IMR-90 (cell line): ENCODE measurements at regions not wholly inside any gene's neighbourhood (a gene's known extent, or its start where the extent isn't known, plus 50 kb on each side); places are given as distances from the start of the nearest gene placed in this dataset.

Source experiments
- ATAC-seq: fragments of 200-7000 bp; cut with Tn5 transposase; 2 replicates; pipeline ENCODE4 v1.9.1; 2020; ENCODE audit warnings: low read depth, mild to moderate bottlenecking, moderate library complexity
- BruUV-seq: library from RNA; stranded (reverse); fragments of 400-500 nt; replicated peaks from 2 replicates; lab custom pipeline; 2021; lab: Mats Ljungman, UMichigan
- CTCF ChIA-PET: fragments of 300-600 bp; formaldehyde crosslinking; extraction: SDS; loops from one replicate; lab custom pipeline; 2021; ENCODE audit warnings: antibody characterized with exemption; lab: Yijun Ruan, JAX
- POLR2A ChIA-PET: fragments of 300-600 bp; sonication (Branson Sonifier 250); formaldehyde crosslinking; loops from one replicate; lab custom pipeline; 2022; ENCODE audit warnings: antibody characterized with exemption; ENCODE audit not compliant: unreplicated experiment; lab: Charles Lee
- DNase-seq: peaks from one replicate; pipeline ENCODE4 v3.0.0; 2013
- H2AFZ ChIP-seq: replicated peaks from 2 replicates; pipeline ENCODE3; 2013; ENCODE audit warnings: low read length, mild to moderate bottlenecking; ENCODE audit not compliant: poor library complexity
- H2AK5ac ChIP-seq: 2 replicates; pipeline ENCODE4 v1.6.1; 2013; ENCODE audit warnings: low read depth, low read length, inconsistent platforms
- H2AK9ac ChIP-seq: replicated peaks from 2 replicates; pipeline ENCODE3; 2013; ENCODE audit warnings: mild to moderate bottlenecking, low read depth, low read length, moderate library complexity; ENCODE audit not compliant: poor library complexity
- H2BK120ac ChIP-seq: 2 replicates; pipeline ENCODE4 v1.6.1; 2013; ENCODE audit warnings: low read depth, low read length, inconsistent platforms
- H2BK15ac ChIP-seq: 3 replicates; pipeline ENCODE4 v1.6.1; 2013; ENCODE audit warnings: low read depth, low read length, inconsistent platforms
- H2BK20ac ChIP-seq: 2 replicates; pipeline ENCODE4 v1.6.1; 2013; ENCODE audit warnings: low read depth, mild to moderate bottlenecking, inconsistent platforms, low read length, moderate library complexity
- H2BK5ac ChIP-seq: 2 replicates; pipeline ENCODE4 v1.6.1; 2013; ENCODE audit warnings: mild to moderate bottlenecking, low read depth, low read length, inconsistent platforms; ENCODE audit not compliant: poor library complexity, severe bottlenecking
- H3K14ac ChIP-seq: replicated peaks from 2 replicates; pipeline ENCODE4 v1.6.1; 2013; ENCODE audit warnings: low read depth, low read length, inconsistent platforms
- H3K18ac ChIP-seq: 2 replicates; pipeline ENCODE4 v1.6.1; 2013; ENCODE audit warnings: low read depth, low read length, control low read depth
- H3K23ac ChIP-seq: 2 replicates; pipeline ENCODE4 v1.6.1; 2013; ENCODE audit warnings: low read depth, low read length, inconsistent platforms
- H3K27ac ChIP-seq: 2 replicates; pipeline ENCODE4 v1.5.1; 2013; ENCODE audit warnings: mild to moderate bottlenecking, control low read depth, low read length; ENCODE audit not compliant: insufficient read depth
- H3K27me3 ChIP-seq: 2 replicates; pipeline ENCODE4 v1.6.1; 2013; ENCODE audit warnings: low read length; ENCODE audit not compliant: control insufficient read depth, insufficient read depth
- H3K36me3 ChIP-seq: 2 replicates; pipeline ENCODE4 v1.6.1; 2013; ENCODE audit warnings: low read length, mixed read lengths; ENCODE audit not compliant: control insufficient read depth, insufficient read depth
- H3K4ac ChIP-seq: 2 replicates; pipeline ENCODE4 v1.6.1; 2013; ENCODE audit warnings: low read depth, low read length, inconsistent platforms
- H3K4me1 ChIP-seq: 2 replicates; pipeline ENCODE4 v1.6.1; 2013; ENCODE audit warnings: low read length, mixed read lengths; ENCODE audit not compliant: control insufficient read depth, insufficient read depth
- H3K4me2 ChIP-seq: 2 replicates; pipeline ENCODE4 v1.6.1; 2013; ENCODE audit warnings: low read depth, mild to moderate bottlenecking, control low read depth, low read length, moderate library complexity
- H3K4me3 ChIP-seq: 2 replicates; pipeline ENCODE4 v1.5.1; 2013; ENCODE audit warnings: low read depth, mild to moderate bottlenecking, control low read depth, low read length, moderate library complexity; ENCODE audit not compliant: insufficient read depth
- H3K56ac ChIP-seq: 2 replicates; pipeline ENCODE4 v1.6.1; 2013; ENCODE audit warnings: low read length, inconsistent platforms; ENCODE audit not compliant: insufficient read depth; ENCODE audit errors: extremely low read depth
- H3K79me1 ChIP-seq, 2 experiments: 2 replicates each; pipeline ENCODE4 v1.6.1; 2013; ENCODE audit warnings: low read length in 2 of 2, inconsistent platforms in 1 of 2, low read depth in 1 of 2
- H3K9ac ChIP-seq: 2 replicates; pipeline ENCODE4 v1.6.1; 2013; ENCODE audit warnings: low read depth, low read length, control low read depth
- H3K9me1 ChIP-seq: 2 replicates; pipeline ENCODE4 v1.6.1; 2013; ENCODE audit warnings: low read length, inconsistent platforms; ENCODE audit not compliant: insufficient read depth
- H3K9me3 ChIP-seq: 2 replicates; pipeline ENCODE4 v1.6.1; 2013; ENCODE audit warnings: low read length; ENCODE audit not compliant: control insufficient read depth, insufficient read depth
- H4K20me1 ChIP-seq: 2 replicates; pipeline ENCODE4 v1.6.1; 2013; ENCODE audit warnings: low read length, inconsistent platforms; ENCODE audit not compliant: insufficient read depth
- H4K5ac ChIP-seq: 2 replicates; pipeline ENCODE4 v1.6.1; 2013; ENCODE audit warnings: mild to moderate bottlenecking, low read depth, low read length, control low read depth
- H4K8ac ChIP-seq, 2 experiments: 2 replicates each; pipeline ENCODE4 v1.6.1; 2013; ENCODE audit warnings: low read depth in 2 of 2, low read length in 2 of 2, control low read depth in 1 of 2, inconsistent platforms in 1 of 2
- H4K91ac ChIP-seq: 2 replicates; pipeline ENCODE4 v1.6.1; 2013; ENCODE audit warnings: low read depth, low read length, inconsistent platforms; ENCODE audit not compliant: insufficient read depth
- CHD1 ChIP-seq: IDR thresholded peaks from 2 replicates; pipeline ENCODE4 v1.6.1; 2012; ENCODE audit warnings: low read depth, low read length, improper control_type of control experiment
- NFE2L2 ChIP-seq: fragments of 150-350 bp; IDR thresholded peaks from 2 replicates; pipeline ENCODE4 v1.6.1; 2016; ENCODE audit warnings: low read depth, mild to moderate bottlenecking, low read length
- RFX5 ChIP-seq: IDR thresholded peaks from 2 replicates; pipeline ENCODE4 v1.8.0; 2012; ENCODE audit warnings: low read depth, mild to moderate bottlenecking, low read length, moderate library complexity
- SMC3 ChIP-seq: fragments of 150-350 bp; IDR thresholded peaks from 2 replicates; pipeline ENCODE4 v1.6.1; 2016; ENCODE audit warnings: low read depth, mild to moderate bottlenecking, antibody characterized with exemption, low read length, moderate library complexity
- WGBS, 2 experiments: methylation state at CpG; one replicate each; pipeline versions ENCODE4 v1.1.5 to v1.1.7; 2013; ENCODE audit warnings: missing lambda C conversion rate in 2 of 2; ENCODE audit not compliant: insufficient read length in 1 of 2; ENCODE audit errors: extremely low coverage in 2 of 2; 5-methylcytosine and 5-hydroxymethylcytosine counted together
- dilution Hi-C: fragments of 300-500 bp; cut with HindIII; formaldehyde crosslinking; loops from one replicate; pipeline ENCODE4 v1.14.3; 2018; ENCODE audit warnings: low sequenced_read_pairs; ENCODE audit not compliant: unreplicated experiment
- in situ Hi-C: fragments of 300-500 bp; cut with MboI; formaldehyde crosslinking; loops from 3 replicates; pipeline ENCODE4 v1.14.3; 2019; ENCODE audit warnings: low sequenced_read_pairs, inconsistent platforms, mixed read lengths
- intact Hi-C: fragments of 100-400 bp; cut with micrococcal nuclease; formaldehyde crosslinking; loops from 2 replicates; pipeline ENCODE4 v1.10.0; 2022

GRCh38 chr11:71118671-71119250, 133.6 kb downstream of the SHANK2 start:
- H2BK5ac ChIP-seq = no peak overlapping the region
- H3K9me3 ChIP-seq = no peaks in the 10 kb centered on the region
- POLR2A ChIA-PET = no interaction called here

More at GRCh38 chr11:71118671-71119250, 133.6 kb downstream of the SHANK2 start:
- Histone ChIP-seq H4K20me1 (no peaks in the 10 kb centered on the region; the same call in 1 of the 2 replicates), H3K9ac (no peak overlapping the region), H3K14ac (no peak overlapping the region), H2BK20ac (no peak overlapping the region), H2AFZ (no peak overlapping the region), H3K36me3 (0 out of 2 replicates have a peak, but pooled peaks cover 2% of the 10 kb centered on the region), H4K8ac (no peak overlapping the region), H3K56ac (no peak overlapping the region), H2AK9ac (no peak overlapping the region), H3K4me3 (no peak overlapping the region), H2BK120ac (no peak overlapping the region), H3K4me1 (no peaks in the 10 kb centered on the region; the same call in 1 of the 2 replicates), H4K91ac (no peak overlapping the region), H2BK15ac (no peak overlapping the region), H3K9me1 (no peaks in the 10 kb centered on the region), H4K5ac (no peak overlapping the region), H3K18ac (no peak overlapping the region), H3K23ac (no peak overlapping the region), H2AK5ac (no peak overlapping the region), H3K27me3 (no peaks in the 10 kb centered on the region), H3K79me1 (no peaks in the 10 kb centered on the region), H3K4ac (no peak overlapping the region), H3K4me2 (no peak overlapping the region), H3K27ac (no peak overlapping the region)
- no peak for ATAC-seq
- dilution Hi-C loops (no loop called here), intact Hi-C loops (loop anchor here (10.0 kb wide), 1 partner anchor 136 kb away; the partner anchor contains the start of gene SHANK2), in situ Hi-C loops (no loop called here)
- CTCF ChIA-PET = no interaction called here
- DNase-seq = no peak
- no TSS peak for BruUV-seq
- WGBS, 2 experiments = 76% methylated on average over 6 of the region's 20 CpGs; no CpG with 5 or more reads in 1 of the 2 experiments
- TF ChIP-seq NFE2L2 = no peak
- no peak for TF ChIP-seq CHD1
- no peak for TF ChIP-seq RFX5
- no peak for TF ChIP-seq SMC3
